ENCODE measurements at regions not wholly inside any gene's neighbourhood (a gene's known extent, or its start where the extent isn't known, plus 50 kb on each side); places are given as distances from the start of the nearest gene placed in this dataset.

DNA sequence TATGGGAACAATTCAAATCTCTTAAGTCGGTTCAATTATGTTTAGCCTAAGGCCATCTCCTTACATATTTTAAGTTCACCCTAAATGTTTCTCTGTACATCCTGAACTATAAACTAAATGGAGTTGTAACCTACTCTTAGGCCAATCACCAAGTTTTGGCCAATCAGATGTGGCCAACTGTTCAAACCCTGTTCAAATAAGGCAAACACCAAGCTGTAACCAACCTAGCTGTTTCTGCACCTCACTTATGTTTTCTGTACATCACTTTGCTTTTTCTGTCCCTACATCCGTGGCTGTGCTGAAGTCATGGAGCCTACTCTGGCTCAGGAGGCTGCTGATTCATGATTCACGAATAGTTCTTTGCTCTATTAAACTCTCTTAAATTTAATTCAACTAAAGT is 165.3 kb downstream of the GASK1B start:
- DNase-seq: no peak

DNA sequence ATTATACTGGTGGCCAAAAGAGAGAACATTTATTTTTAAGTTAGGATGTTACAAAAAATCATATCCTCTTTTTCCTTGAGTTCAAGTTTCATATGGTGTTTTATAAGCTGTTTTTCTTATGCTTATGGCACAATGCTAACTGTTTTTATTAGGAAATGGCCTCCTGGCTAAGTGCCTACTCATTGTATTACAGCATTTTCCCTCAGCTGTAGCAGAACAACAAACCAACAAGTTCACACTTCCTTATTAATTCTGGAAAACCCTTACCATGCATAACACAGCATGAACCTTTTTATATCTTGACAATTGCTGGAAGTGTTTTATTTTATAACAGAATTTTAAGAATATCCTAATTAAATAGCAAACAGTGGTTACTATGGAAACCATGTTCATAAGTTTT is 165.8 kb downstream of the GASK1B start:
- no peak for DNase-seq

DNA sequence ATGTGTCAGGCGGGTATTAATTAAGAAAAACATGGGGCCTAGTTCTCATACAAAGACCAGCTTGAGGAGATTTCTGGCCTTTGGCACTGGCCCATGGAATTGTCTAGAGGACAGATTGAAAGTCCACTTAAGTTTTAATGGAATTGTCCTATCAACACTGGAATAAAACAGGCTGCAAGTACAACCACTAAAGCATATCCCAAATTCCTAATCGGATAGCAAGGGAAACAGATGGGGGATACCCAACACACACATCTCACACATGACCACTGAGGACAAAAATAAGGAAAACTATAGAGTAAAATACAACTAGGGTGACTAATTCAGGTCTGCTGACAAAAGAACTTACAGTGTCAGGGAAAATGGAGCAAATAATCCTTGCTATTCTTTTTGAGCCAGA is 167.8 kb downstream of the GASK1B start:
- no peak for DNase-seq

DNA sequence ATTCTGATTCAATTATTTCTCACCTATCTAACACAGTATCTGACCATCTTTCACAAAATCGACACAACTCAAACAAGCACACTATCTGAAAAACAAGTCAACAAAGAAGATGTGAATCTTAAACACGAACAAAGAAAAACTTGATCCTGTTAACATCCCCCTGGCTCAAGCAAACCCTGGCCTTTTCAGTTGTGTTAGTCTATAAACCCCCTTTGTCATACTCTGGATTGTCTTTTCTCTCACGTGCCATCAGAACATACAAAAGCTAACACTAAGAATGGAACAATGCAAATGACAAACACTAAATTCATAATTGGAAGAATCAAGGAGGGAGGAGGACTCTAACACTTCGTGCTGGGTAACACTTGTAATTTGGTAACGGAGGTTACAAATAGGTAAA is 168.7 kb downstream of the GASK1B start:
- DNase-seq: no peak

DNA sequence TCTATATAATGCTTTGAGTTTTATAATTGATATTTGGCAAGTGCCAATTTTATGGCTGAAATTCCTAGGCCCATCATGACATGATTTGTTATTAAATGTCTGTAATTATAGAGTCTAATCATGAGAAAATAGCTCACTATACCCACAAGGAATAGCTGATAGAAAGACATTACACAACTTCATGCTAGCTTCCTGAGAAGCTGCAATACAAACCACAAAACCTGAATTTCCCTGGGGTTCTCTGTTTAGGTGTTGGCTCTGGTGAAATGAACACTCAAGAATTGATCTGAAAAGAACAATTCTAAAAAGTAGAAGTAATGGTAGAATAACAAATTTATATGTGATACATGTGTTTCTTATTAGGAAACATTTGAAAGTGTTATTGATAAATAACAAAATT is 169.6 kb downstream of the GASK1B start:
- DNase-seq: no peak

DNA sequence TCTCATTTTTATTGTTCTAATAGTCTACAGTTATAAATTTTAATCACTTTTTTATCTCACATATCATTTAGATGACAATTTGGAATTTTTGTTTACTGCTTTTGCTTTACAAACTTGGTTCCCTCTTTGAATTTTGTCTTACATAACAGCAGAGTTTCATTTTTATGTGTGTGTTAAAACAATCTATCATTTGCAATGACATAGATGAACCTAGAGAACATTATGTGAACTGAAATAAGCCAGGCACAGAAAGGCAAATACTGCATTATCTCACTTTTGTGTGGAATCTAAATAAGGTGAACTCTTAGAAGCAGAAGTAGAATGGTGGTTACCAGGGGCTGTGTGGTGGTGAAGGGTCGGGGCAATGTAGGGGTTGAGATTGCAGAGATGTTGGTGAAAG is 170.7 kb downstream of the GASK1B start:
- DNase-seq: no peak

DNA sequence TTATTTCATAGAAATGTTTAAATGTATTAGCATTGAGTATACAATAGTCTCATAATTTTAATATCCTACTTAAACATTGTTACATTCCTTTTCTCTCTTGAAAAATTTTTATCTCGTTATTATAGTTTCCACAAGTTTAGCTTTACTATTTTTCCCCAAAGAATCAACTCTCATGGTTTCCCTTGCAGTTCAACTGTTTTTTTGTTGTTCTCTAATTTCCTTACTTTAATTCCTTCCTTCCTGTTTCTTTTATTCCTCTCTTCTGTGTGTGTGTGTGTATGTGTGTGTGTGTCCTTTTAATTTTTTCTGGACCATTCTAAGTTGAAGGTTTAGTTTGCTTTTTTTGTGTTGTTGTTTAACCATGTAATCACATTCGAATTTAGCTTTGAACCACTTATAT is 171.1 kb downstream of the GASK1B start:
- DNase-seq: no peak

DNA sequence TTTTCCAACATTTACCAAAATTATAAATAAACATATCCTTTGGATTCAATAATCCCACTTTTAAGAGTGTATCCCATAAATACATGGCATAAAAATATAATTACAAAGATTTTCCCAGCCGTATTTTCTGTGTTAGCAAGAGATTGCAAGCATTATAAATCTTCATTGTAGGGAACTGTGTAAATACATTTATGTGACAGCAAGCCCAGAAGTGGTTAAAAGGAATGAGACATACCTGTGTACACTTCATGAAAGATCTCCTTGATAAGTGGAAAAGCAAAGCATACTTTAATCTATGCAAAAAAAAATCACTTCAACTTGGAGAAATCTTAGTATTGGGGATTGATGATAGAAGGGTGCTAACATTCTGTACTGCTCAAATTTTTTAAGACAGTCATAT is 173.1 kb downstream of the GASK1B start:
- no peak for DNase-seq

DNA sequence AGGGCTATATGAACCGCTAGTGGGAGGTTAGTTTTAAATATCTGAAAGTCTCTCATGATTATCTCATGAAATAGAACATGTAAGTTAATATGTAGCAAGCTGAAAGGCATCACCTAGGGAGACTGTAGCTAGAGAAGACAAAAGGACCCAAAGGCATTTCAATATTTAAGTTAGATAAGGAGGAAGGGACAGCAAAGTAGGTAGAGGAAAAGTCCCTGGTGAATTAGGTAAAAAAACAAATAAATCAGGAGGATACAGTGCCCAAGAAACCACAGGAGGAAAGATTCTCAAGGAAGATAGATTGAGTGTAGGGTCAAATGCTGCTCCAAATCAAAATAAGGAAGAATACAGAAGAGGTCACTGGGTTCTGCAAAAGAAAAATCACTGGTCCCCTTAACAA is 175.5 kb downstream of the GASK1B start:
- no peak for DNase-seq

DNA sequence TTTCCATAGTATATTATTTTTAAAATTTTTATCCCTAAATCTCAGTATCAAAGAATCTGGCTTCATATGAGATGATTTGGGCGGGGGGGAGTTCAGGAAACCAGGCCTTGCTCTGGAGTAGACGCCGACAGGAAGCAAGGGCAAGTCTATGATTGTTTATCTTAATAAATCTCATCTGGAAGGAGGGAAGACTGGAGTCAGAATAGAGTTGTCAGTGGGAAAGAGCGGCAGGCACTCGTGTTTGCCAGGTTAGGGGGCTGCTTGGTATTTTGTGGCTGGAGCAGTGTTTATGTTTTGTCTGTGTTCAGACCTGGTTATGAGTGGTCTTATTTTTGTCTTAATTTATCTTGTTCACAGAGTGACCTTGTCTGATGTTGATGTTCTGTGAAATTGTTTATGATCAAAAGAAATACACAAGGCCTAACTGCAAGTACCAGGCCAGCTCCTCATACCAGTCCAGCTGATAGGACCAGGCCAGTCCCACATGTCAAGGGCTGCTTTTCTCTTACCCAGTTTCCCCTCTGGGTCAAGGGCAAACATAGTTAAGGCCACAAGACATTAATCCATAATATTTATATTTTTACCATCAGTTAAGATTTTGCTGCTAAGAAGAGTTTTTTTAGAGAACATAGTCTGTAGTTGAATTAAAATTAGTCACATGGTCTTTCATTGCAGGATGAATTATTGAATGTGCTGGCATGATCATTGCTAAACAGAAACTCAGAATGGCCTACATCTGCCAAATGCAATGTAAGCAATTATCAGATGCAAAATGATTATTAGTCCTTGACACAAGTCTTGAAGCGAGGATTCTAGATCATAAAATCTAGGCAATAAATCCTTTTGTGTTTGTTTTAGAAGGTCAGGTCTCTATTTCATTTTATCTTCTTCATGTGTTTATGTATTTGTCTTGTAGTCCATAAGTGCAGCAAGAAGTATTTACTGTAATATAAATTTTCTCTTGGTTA is 176.5 kb downstream of the GASK1B start:
- no peak for DNase-seq

DNA sequence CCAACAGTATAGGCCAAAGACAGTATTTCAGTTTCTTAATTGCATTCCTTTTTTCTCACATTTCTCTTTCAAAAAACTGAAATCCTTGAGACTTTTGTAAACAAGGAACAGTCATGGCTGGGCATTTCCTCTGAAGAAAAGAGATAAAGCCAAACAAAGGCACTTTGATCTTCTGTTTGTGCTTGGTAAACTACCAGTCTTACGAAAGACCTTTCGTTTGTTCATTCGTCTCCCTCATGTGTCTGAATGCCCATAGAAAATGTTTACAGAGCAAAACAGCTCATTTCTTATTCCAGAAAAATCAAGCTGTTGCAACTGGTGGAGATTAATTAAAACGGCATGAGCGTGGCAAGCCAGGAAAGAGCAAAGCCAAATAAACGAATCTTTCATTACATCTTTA is 178.0 kb downstream of the GASK1B start:
- DNase-seq: no peak

DNA sequence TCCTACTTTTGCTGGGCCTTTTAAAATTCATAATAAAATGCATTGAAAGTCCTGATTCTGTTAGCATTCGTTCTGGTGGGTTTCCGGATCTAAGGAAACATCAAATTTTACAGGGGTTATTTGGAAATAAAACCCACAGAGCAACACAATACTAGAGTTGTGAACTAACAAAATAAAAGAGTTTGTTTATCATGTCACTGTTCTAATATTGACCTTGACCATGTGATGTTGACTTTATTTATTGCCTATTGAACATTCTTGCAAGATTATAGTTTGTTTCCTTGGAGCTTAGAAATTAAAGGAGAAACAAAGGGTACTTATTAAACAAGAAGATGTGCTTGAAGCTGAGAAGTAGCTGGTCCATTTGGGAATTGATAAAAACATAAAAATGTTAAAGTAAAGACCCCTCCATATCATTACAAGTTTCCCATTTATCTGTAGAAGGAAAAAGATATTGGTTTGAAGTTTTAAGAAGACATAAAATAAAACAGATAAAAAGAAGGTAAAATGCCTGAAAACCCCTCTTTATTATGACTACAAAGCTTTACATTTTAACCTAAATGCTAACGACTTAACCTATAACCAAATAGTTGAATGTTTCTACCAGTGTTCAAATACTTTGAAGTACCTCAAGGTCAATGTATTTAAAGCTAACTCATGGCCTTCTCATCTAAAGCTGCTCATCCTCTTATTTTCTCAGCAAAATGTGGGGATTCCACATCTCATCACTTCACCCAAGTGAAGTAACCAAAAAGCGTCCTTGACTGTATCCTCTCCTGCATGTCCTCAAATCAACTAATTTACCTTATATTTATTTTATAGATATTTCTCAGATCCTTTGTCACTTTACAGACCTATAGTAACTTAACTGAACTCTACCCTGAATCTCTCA is 179.6 kb downstream of the GASK1B start:
- DNase-seq: no peak

DNA sequence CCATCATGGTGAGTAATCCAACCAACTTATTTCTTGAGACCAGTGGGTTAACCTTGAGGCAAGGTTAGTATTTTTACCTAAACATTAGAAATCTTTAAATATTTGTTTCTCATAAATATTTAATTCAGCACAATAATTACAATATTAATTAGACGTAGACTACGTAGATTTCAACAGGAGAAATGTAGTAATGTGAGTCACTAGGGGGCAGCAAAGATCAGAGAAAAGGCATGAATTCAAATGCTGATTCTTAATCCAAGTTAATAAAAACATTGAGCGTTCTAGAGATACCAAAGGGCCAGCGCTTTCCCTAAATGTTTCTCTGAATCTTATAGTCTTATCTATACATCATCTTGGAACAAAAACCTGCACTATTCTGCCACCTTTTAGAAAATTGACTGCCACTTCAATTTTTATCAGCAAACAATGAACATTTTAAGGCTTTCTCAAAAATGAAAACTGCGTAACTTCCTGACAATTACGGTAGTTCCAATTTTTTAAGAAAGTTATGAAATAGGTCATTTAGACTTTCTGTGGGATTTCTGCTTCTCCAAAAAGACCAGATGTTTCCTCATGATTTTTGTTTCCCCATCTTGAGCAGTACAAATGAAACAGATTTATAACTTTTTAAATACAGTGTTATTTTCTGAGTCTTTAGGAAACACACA is 180.7 kb downstream of the GASK1B start:
- peak; percentile 52 for DNase-seq

DNA sequence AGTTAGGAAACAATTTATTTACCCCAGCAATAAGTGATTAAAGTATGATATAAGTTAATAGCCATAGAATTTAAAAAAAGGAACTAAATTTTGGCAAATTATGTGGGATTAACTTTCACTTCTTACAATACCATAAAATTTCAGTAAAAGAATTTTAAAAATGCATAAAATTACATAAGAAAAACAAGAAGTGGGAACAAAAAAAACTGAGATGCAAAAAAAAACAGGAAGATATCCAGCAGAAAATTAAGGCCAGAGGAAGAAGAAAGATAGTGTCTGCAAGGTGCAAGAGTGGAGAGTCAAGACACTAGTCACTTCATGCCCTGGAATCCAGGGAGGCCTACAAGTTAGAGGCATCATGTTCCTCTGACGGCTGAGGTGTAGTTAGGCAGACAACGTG is 184.2 kb downstream of the GASK1B start:
- no peak for DNase-seq

DNA sequence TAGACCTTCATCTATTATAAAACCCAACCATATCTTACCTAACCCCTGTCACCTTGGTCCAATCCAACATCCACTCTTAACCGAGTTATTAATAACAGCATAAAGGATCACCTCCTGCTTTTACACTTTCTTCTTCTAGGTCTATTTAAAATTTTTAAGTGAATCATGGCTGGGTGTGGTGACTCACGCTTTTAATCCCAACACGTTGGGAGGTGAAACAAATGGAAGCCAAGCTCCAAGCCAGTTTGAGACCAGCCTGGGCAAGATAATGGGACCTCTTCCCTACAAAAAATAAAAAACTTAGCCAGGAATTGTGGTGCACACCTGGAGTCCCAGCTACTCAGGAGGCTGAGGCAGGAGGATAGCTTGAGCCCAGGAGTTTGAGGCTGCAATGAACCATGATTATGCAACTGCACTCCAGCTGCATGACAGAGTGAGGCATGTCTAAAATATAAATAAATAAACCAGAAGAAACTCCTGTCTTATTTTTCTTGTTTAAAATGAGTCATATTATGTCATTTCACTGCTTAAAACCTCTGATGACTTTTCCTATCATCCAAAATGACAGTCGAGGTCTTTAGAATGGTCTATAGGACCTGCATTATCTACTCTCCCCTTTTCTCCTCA is 188.4 kb downstream of the GASK1B start:
- DNase-seq: no peak

DNA sequence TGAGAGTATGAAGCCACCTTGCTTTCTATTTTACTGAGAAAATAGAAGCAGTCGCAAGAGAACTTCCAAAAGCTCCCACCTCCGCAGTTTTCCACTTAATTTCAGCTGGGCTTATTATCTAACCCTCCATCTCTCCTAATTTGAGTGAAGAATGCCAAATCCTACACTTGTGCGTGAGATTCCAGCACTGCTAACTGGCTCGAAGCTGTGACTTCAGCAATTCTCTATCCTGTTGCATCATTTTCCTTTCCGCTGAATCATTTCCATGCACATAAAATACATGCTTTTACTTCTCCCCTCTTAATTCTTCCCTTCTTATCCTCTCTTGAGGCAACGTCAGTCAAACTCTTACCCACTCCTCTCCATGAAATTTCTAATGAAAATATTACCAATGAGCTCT is 189.5 kb downstream of the GASK1B start:
- no peak for DNase-seq

DNA sequence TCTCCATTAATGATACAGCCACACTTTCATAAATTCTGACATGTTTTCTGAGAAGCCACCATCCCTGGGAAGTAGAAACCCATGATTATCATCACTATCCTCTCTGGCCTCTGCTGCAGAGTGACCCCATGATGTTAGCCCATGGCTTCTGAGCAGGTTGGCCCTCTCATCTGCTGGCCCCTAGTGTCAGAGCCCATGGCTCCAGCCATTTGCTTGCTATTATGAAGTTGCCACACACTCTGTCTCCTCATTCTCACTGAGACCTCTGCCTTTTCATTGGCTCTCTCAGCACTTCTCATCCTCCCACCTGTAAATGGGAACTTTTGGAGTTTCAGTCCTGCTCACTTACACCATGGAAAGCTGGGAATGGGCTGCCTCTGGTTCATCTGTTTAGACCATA is 192.7 kb downstream of the GASK1B start:
- DNase-seq: no peak

DNA sequence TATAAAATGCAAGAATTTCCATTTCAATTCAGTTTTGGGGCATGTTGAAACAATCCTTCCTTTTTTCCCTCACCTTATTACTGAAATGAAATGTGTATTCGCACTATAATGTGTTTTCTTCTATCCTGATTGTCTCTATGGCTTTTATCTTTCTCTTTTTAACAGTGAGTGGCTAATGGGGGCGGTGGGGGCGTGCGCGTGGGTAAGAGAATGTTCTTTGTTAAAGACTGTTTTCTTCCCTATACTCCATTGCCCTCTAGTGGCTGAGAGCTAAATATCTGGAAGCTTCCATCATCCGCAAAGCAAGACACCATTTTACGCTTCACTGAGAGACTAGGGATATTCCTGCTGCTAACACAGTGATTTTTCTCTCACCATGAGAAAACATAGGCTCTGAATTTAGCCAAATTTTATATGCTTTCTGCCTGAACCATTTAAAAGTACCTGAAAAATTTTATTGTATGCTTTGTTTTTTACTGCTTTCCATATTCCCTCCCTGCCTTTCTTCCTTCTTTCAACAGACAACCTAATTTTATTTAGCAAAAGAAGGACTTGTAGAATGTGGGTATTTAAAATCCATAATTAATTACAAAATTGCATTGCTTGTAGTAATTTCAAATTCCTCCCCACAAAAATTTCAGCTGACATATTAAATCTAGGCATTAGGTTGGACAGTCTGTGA is 194.0 kb downstream of the GASK1B start:
- peak; percentile 40 for DNase-seq

DNA sequence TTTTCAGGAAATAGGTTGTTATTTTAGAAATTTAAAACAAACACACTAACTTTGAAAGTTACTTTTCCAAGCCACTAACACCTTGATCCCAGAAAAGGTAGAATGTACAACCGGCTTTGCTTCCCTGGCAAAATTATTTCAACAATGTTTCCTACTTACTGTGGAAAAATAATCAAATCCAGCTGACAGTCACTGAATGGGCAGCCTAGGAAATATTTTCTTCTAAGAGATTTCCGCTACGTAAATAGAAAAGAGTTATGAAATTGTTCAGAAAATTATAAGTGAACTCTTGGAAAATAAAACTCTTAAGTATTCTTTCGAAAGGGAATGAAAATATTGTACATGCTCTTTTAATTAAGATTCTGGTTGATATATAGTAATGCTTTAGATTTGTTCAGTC is 195.7 kb downstream of the GASK1B start:
- no peak for DNase-seq

DNA sequence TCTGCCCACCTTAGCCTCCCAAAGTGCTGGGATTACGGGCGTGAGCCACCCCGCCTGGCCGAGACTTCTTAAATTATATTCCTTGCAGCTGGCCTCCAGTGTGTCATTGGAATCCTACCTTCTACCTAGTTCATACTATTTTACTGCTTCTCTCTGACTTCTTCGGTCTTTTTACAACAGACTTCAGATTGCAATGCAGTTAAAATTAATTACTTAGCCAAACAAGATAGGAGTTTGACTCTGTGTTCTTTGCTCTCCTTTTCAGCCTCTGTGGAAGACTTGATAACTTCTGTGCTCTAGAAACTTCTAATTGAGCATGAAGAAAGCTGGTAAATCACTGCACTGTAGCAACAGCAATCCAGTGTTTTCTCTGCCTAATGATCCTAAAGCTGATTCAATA is 199.5 kb downstream of the GASK1B start:
- DNase-seq: no peak

DNA sequence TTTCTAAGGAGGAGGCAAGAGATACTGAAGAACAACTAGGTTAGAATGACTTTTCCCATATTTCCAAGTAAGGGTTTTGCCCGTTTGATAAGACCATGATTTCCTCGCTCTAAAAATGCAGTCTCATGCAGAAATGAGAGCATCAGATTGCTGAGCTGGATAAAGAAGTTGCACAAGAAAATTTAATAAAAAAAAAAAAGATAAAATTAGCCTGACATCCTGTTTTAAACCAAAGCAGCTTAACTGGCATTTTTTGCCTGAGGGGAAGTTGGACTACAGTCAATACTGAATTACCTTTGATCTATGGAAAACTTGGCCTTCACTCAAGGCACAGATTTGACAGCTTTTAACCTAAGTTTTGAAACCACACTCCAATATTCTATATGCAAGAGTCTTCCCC is 208.4 kb downstream of the GASK1B start:
- no peak for DNase-seq

DNA sequence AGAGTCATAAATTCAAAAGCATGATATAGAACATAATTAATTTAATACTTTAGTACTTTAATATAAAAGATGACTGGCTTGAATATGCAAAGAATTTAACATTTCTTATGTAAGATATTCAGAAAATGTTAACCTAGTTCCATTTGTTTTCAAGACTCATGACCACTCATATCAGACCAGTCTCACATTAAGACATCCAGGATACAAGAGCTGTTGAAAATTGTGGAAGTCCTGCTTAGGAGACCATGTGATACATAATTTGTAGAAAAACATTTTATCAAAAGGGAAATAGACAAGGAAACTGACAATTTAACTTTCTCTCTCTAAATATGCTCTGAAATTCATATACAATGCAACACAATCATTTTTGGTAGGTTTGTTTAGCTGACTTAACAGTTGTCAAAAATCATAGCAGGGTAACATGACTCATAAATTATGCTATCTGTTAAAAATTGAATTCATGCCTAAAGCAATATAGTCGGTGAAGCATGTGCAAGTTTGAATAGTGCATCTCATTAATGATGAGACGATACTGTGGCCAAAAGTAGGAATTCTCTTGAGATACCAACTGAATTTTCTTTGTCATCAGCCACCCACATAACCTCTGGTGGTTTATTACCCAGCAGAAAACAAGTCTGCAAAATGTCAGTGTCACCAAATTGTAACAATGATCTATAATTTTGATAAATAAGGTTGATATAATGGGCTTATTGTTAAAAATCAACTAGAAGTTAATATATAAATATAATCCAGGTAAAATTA is 211.4 kb downstream of the GASK1B start:
- DNase-seq: no peak
